H1 (cell line): ENCODE measurements at regions not wholly inside any gene's neighbourhood (a gene's known extent, or its start where the extent isn't known, plus 50 kb on each side); places are given as distances from the start of the nearest gene placed in this dataset.
"Not testable (repeated sequence)": the region's sequence is repeated elsewhere in the genome, so short reads cannot be mapped to it uniquely, and the experiment has no call there.

Experiments used
- CTCF ChIA-PET: fragments of 300-600 bp; sonication (Branson Sonifier 250); formaldehyde crosslinking; loops from one replicate; lab custom pipeline; 2021; ENCODE audit not compliant: partially characterized antibody; lab: Charles Lee
- POLR2A ChIA-PET: fragments of 300-600 bp; sonication (Branson Sonifier 250); formaldehyde crosslinking; loops from one replicate; lab custom pipeline; 2021; ENCODE audit warnings: inconsistent platforms; ENCODE audit not compliant: partially characterized antibody; lab: Charles Lee
- DNase-seq, 2 experiments: peaks; one replicate each; pipeline versions ENCODE4 v3.0.0 to v3.0.0-alpha.2; 2010 to 2022; ENCODE audit warnings: low spot score in 2 of 2, low read depth in 1 of 2, mixed read lengths in 1 of 2
- FAIRE-seq: peaks from 2 replicates; lab custom pipeline; 2011; peaks lifted over from hg19 to GRCh38; lab: Jason Lieb, UNC
- H2AFZ ChIP-seq: 2 replicates; pipeline ENCODE4 v1.8.1; 2012; ENCODE audit warnings: low read length, inconsistent platforms
- H2AK5ac ChIP-seq: 2 replicates; pipeline ENCODE4 v1.6.1; 2013; ENCODE audit warnings: low read depth, low read length
- H2BK120ac ChIP-seq: replicated peaks from 2 replicates; pipeline ENCODE3; 2013; ENCODE audit warnings: low read depth, low read length, inconsistent platforms
- H2BK12ac ChIP-seq: 2 replicates; pipeline ENCODE4 v1.6.1; 2013; ENCODE audit warnings: low read depth, low read length
- H2BK15ac ChIP-seq: 2 replicates; pipeline ENCODE4 v1.6.1; 2013; ENCODE audit warnings: low read length
- H2BK20ac ChIP-seq: 2 replicates; pipeline ENCODE4 v1.6.1; 2013; ENCODE audit warnings: low read length
- H2BK5ac ChIP-seq: 2 replicates; pipeline ENCODE4 v1.6.1; 2013; ENCODE audit warnings: low read depth, low read length
- H3K14ac ChIP-seq: 2 replicates; pipeline ENCODE4 v1.6.1; 2013; ENCODE audit warnings: inconsistent platforms; ENCODE audit not compliant: insufficient read length
- H3K18ac ChIP-seq: 2 replicates; pipeline ENCODE4 v1.6.1; 2013; ENCODE audit warnings: low read length; ENCODE audit errors: extremely low read depth
- H3K23ac ChIP-seq: 2 replicates; pipeline ENCODE4 v1.6.1; 2013; ENCODE audit warnings: inconsistent platforms; ENCODE audit not compliant: insufficient read length
- H3K23me2 ChIP-seq: 2 replicates; pipeline ENCODE4 v1.6.1; 2013; ENCODE audit warnings: low read depth, low read length
- H3K27ac ChIP-seq: 2 replicates; pipeline ENCODE4 v1.6.1; 2011; ENCODE audit warnings: low read depth, low read length, inconsistent platforms
- H3K27me3 ChIP-seq, 4 experiments: replicated peaks in 1 of 4; 1 replicate in 1 of 4; 2 replicates in 3 of 4; pipeline versions ENCODE4 v1.6.1 to v1.8.1; 2011 to 2013; ENCODE audit warnings: low read length in 3 of 4, mild to moderate bottlenecking in 3 of 4, inconsistent platforms in 2 of 4, mixed read lengths in 2 of 4, moderate library complexity in 1 of 4; ENCODE audit not compliant: control insufficient read depth in 3 of 4, insufficient read depth in 3 of 4; ENCODE audit errors: extremely low read depth in 1 of 4
- H3K36me3 ChIP-seq, 4 experiments: 2 replicates each; pipeline versions ENCODE4 v1.6.1 to v1.8.1; 2011 to 2013; ENCODE audit warnings: mild to moderate bottlenecking in 4 of 4, low read length in 3 of 4, moderate library complexity in 2 of 4, control low read depth in 1 of 4, inconsistent platforms in 1 of 4; ENCODE audit not compliant: insufficient read depth in 4 of 4, control insufficient read depth in 2 of 4
- H3K4ac ChIP-seq: replicated peaks from 2 replicates; pipeline ENCODE3; 2013; ENCODE audit warnings: low read length, low read depth, mixed read lengths, inconsistent platforms; ENCODE audit not compliant: insufficient read length
- H3K4me1 ChIP-seq, 4 experiments: replicated peaks in 1 of 4; 1 replicate in 1 of 4; 2 replicates in 3 of 4; pipeline versions ENCODE4 v1.6.1 to v1.8.1; 2011 to 2013; ENCODE audit warnings: low read length in 3 of 4, inconsistent platforms in 2 of 4, mixed read lengths in 1 of 4; ENCODE audit not compliant: insufficient read depth in 4 of 4, control insufficient read depth in 3 of 4
- H3K4me2 ChIP-seq, 2 experiments: 2 replicates each; pipeline versions ENCODE4 v1.6.1 to v1.8.1; 2011 to 2013; ENCODE audit warnings: low read depth in 2 of 2, low read length in 2 of 2, control low read depth in 1 of 2, inconsistent platforms in 1 of 2, mild to moderate bottlenecking in 1 of 2; ENCODE audit not compliant: insufficient read depth in 1 of 2
- H3K4me3 ChIP-seq, 4 experiments: fragments of 200-600, 300-600 bp in 1 of 4; sonication (generic), shearing (Covaris generic), sonication (Bioruptor Twin) in 1 of 4; 2 replicates each; pipeline versions ENCODE4 v1.5.1 to v1.8.1; 2011 to 2016; ENCODE audit warnings: low read length in 4 of 4, low read depth in 3 of 4, control low read depth in 2 of 4, inconsistent platforms in 2 of 4, mild to moderate bottlenecking in 2 of 4, mixed read lengths in 1 of 4, moderate library complexity in 1 of 4; ENCODE audit not compliant: insufficient read depth in 2 of 4; ENCODE audit errors: extremely low read depth in 1 of 4
- H3K56ac ChIP-seq: replicated peaks from 2 replicates; pipeline ENCODE3; 2013; ENCODE audit warnings: low read depth, mild to moderate bottlenecking, mixed read lengths, low read length, inconsistent platforms; ENCODE audit not compliant: insufficient read length
- H3K79me1 ChIP-seq: 2 replicates; pipeline ENCODE4 v1.6.1; 2013; ENCODE audit warnings: low read depth, low read length, control low read depth
- H3K79me2 ChIP-seq, 2 experiments: 2 replicates each; pipeline versions ENCODE4 v1.6.1 to v1.8.1; 2012 to 2013; ENCODE audit warnings: low read length in 2 of 2, mild to moderate bottlenecking in 2 of 2, inconsistent platforms in 1 of 2; ENCODE audit not compliant: insufficient read depth in 2 of 2, control insufficient read depth in 1 of 2
- H3K9ac ChIP-seq, 4 experiments: replicated peaks in 1 of 4; 1 replicate in 1 of 4; 2 replicates in 3 of 4; pipeline versions ENCODE4 v1.6.1 to v1.8.1; 2011 to 2013; ENCODE audit warnings: low read depth in 3 of 4, low read length in 3 of 4, control low read depth in 2 of 4, mild to moderate bottlenecking in 2 of 4, moderate library complexity in 2 of 4, inconsistent platforms in 1 of 4; ENCODE audit errors: extremely low read depth in 1 of 4
- H3K9me3 ChIP-seq, 2 experiments: 2 replicates each; pipeline versions ENCODE4 v1.6.1 to v1.8.1; 2012 to 2013; ENCODE audit warnings: mild to moderate bottlenecking in 2 of 2, moderate library complexity in 2 of 2, control low read depth in 1 of 2, inconsistent platforms in 1 of 2, low read depth in 1 of 2, low read length in 1 of 2, mixed read lengths in 1 of 2; ENCODE audit not compliant: insufficient read depth in 2 of 2
- H4K20me1 ChIP-seq, 2 experiments: replicated peaks in 1 of 2; 2 replicates each; pipeline versions ENCODE3 to v1.8.1; 2011 to 2013; ENCODE audit warnings: inconsistent platforms in 2 of 2, low read length in 2 of 2, mild to moderate bottlenecking in 1 of 2; ENCODE audit not compliant: insufficient read depth in 2 of 2, control insufficient read depth in 1 of 2
- H4K5ac ChIP-seq: 2 replicates; pipeline ENCODE4 v1.6.1; 2013; ENCODE audit warnings: low read length, low read depth, mixed read lengths, inconsistent platforms; ENCODE audit not compliant: insufficient read length
- H4K8ac ChIP-seq: 2 replicates; pipeline ENCODE4 v1.8.0; 2013; ENCODE audit warnings: mild to moderate bottlenecking, moderate library complexity, low read length, inconsistent platforms; ENCODE audit not compliant: insufficient read depth; ENCODE audit errors: extremely low read depth
- H4K91ac ChIP-seq: replicated peaks from 2 replicates; pipeline ENCODE3; 2013; ENCODE audit warnings: low read length, mixed read lengths, inconsistent platforms; ENCODE audit not compliant: insufficient read length
- WGBS, 2 experiments: shearing (Covaris generic) in 1 of 2; methylation state at CpG; one replicate each; pipeline versions ENCODE4 v1.1.6 to v1.1.7; 2013 to 2015; ENCODE audit warnings: low lambda C conversion rate in 2 of 2, mixed read lengths in 2 of 2, inconsistent platforms in 1 of 2, low coverage in 1 of 2, missing lambda C conversion rate in 1 of 2; ENCODE audit not compliant: insufficient replicate concordance in 2 of 2, insufficient coverage in 1 of 2, insufficient read length in 1 of 2; ENCODE audit errors: extremely low coverage in 1 of 2, missing lambda C conversion rate in 1 of 2; 5-methylcytosine and 5-hydroxymethylcytosine counted together

DNA sequence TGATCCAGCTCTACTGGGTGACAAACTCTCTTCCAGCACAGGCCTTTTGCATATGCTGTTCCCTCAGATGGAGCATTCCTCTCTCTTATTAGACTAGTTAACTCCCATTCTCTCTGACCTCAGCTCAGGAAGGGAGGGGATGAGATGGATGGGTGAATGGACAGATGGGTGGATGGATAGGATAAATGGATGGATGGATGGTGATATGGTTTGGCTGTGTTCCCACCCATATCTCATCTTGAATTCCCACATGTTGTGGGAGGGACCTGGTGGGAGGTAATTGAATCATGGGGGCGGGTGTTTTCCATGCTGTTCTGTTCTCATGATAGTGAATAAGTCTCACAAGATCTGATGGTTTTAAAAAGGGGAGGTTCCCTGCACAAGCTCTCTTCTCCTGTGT, 144.1 kb upstream of the ATP2B2 start:
- H4K8ac ChIP-seq, DNase-seq, H4K91ac ChIP-seq, H3K36me3 ChIP-seq, H4K20me1 ChIP-seq, H2BK12ac ChIP-seq, H2AFZ ChIP-seq, H3K4me2 ChIP-seq, H2BK20ac ChIP-seq, H2BK15ac ChIP-seq, H3K23ac ChIP-seq, H3K27me3 ChIP-seq, H3K9me3 ChIP-seq, H2AK5ac ChIP-seq, H3K4ac ChIP-seq, H3K23me2 ChIP-seq, H3K14ac ChIP-seq, H3K18ac ChIP-seq, CTCF ChIA-PET, H2BK5ac ChIP-seq, POLR2A ChIA-PET, H3K4me1 ChIP-seq, H4K5ac ChIP-seq, H3K27ac ChIP-seq, FAIRE-seq, H3K9ac ChIP-seq, H3K56ac ChIP-seq, H3K79me2 ChIP-seq, H2BK120ac ChIP-seq, H3K79me1 ChIP-seq, H3K4me3 ChIP-seq: not testable (repeated sequence)
- WGBS, 2 experiments, result 85% methylated on average over 1 of the region's 1 CpG; no CpG with 5 or more reads in 1 of the 2 experiments
